ENCODE measurements at regions not wholly inside any gene's neighbourhood (a gene's known extent, or its start where the extent isn't known, plus 50 kb on each side); places are given as distances from the start of the nearest gene placed in this dataset.

GRCh38 chr9:77111408-77111807 lies 65.9 kb upstream of the VPS13A start:
- no peak for TF ChIP-seq CTCF (IDR thresholded peaks at IDR 0.05; ENCODE audit: low read length, missing control alignments)
- no peak for DNase-seq (ENCODE audit: low read depth)
- no peak overlapping the region for H3K4me3 ChIP-seq (replicated peaks; ENCODE audit: low read depth, low read length)

- no peak for TF ChIP-seq CTCF (IDR thresholded peaks at IDR 0.05; ENCODE audit: low read length, missing control alignments)
- no peak overlapping the region for H3K4me3 ChIP-seq (replicated peaks; ENCODE audit: low read depth, low read length)
- no peak for DNase-seq (ENCODE audit: low read depth)
Observed at GRCh38 chr9:77125665-77126064, 51.7 kb upstream of the VPS13A start.

GRCh38 chr9:77127071-77127470 lies 50.3 kb upstream of the VPS13A start:
- no peak for DNase-seq (ENCODE audit: low read depth)
- no peak for TF ChIP-seq CTCF (IDR thresholded peaks at IDR 0.05; ENCODE audit: low read length, missing control alignments)
- no peak overlapping the region for H3K4me3 ChIP-seq (replicated peaks; ENCODE audit: low read depth, low read length)

Data from fibroblast of pulmonary artery (primary cell).